IMR-90 (cell line): ENCODE measurements at regions not wholly inside any gene's neighbourhood (a gene's known extent, or its start where the extent isn't known, plus 50 kb on each side); places are given as distances from the start of the nearest gene placed in this dataset.

Experiments used
- ATAC-seq: fragments of 200-7000 bp; cut with Tn5 transposase; 2 replicates; pipeline ENCODE4 v1.9.1; 2020; ENCODE audit warnings: low read depth, mild to moderate bottlenecking, moderate library complexity
- BruUV-seq: library from RNA; stranded (reverse); fragments of 400-500 nt; replicated peaks from 2 replicates; lab custom pipeline; 2021; lab: Mats Ljungman, UMichigan
- CTCF ChIA-PET: fragments of 300-600 bp; formaldehyde crosslinking; extraction: SDS; loops from one replicate; lab custom pipeline; 2021; ENCODE audit warnings: antibody characterized with exemption; lab: Yijun Ruan, JAX
- POLR2A ChIA-PET: fragments of 300-600 bp; sonication (Branson Sonifier 250); formaldehyde crosslinking; loops from one replicate; lab custom pipeline; 2022; ENCODE audit warnings: antibody characterized with exemption; ENCODE audit not compliant: unreplicated experiment; lab: Charles Lee
- DNase-seq: peaks from one replicate; pipeline ENCODE4 v3.0.0; 2013
- H2AFZ ChIP-seq: replicated peaks from 2 replicates; pipeline ENCODE3; 2013; ENCODE audit warnings: low read length, mild to moderate bottlenecking; ENCODE audit not compliant: poor library complexity
- H2AK5ac ChIP-seq: 2 replicates; pipeline ENCODE4 v1.6.1; 2013; ENCODE audit warnings: low read depth, low read length, inconsistent platforms
- H2AK9ac ChIP-seq: replicated peaks from 2 replicates; pipeline ENCODE3; 2013; ENCODE audit warnings: mild to moderate bottlenecking, low read depth, low read length, moderate library complexity; ENCODE audit not compliant: poor library complexity
- H2BK120ac ChIP-seq: 2 replicates; pipeline ENCODE4 v1.6.1; 2013; ENCODE audit warnings: low read depth, low read length, inconsistent platforms
- H2BK15ac ChIP-seq: 3 replicates; pipeline ENCODE4 v1.6.1; 2013; ENCODE audit warnings: low read depth, low read length, inconsistent platforms
- H2BK20ac ChIP-seq: 2 replicates; pipeline ENCODE4 v1.6.1; 2013; ENCODE audit warnings: low read depth, mild to moderate bottlenecking, inconsistent platforms, low read length, moderate library complexity
- H2BK5ac ChIP-seq: 2 replicates; pipeline ENCODE4 v1.6.1; 2013; ENCODE audit warnings: mild to moderate bottlenecking, low read depth, low read length, inconsistent platforms; ENCODE audit not compliant: poor library complexity, severe bottlenecking
- H3K14ac ChIP-seq: replicated peaks from 2 replicates; pipeline ENCODE4 v1.6.1; 2013; ENCODE audit warnings: low read depth, low read length, inconsistent platforms
- H3K18ac ChIP-seq: 2 replicates; pipeline ENCODE4 v1.6.1; 2013; ENCODE audit warnings: low read depth, low read length, control low read depth
- H3K23ac ChIP-seq: 2 replicates; pipeline ENCODE4 v1.6.1; 2013; ENCODE audit warnings: low read depth, low read length, inconsistent platforms
- H3K27ac ChIP-seq: 2 replicates; pipeline ENCODE4 v1.5.1; 2013; ENCODE audit warnings: mild to moderate bottlenecking, control low read depth, low read length; ENCODE audit not compliant: insufficient read depth
- H3K27me3 ChIP-seq: 2 replicates; pipeline ENCODE4 v1.6.1; 2013; ENCODE audit warnings: low read length; ENCODE audit not compliant: control insufficient read depth, insufficient read depth
- H3K36me3 ChIP-seq: 2 replicates; pipeline ENCODE4 v1.6.1; 2013; ENCODE audit warnings: low read length, mixed read lengths; ENCODE audit not compliant: control insufficient read depth, insufficient read depth
- H3K4ac ChIP-seq: 2 replicates; pipeline ENCODE4 v1.6.1; 2013; ENCODE audit warnings: low read depth, low read length, inconsistent platforms
- H3K4me1 ChIP-seq: 2 replicates; pipeline ENCODE4 v1.6.1; 2013; ENCODE audit warnings: low read length, mixed read lengths; ENCODE audit not compliant: control insufficient read depth, insufficient read depth
- H3K4me2 ChIP-seq: 2 replicates; pipeline ENCODE4 v1.6.1; 2013; ENCODE audit warnings: low read depth, mild to moderate bottlenecking, control low read depth, low read length, moderate library complexity
- H3K4me3 ChIP-seq: 2 replicates; pipeline ENCODE4 v1.5.1; 2013; ENCODE audit warnings: low read depth, mild to moderate bottlenecking, control low read depth, low read length, moderate library complexity; ENCODE audit not compliant: insufficient read depth
- H3K56ac ChIP-seq: 2 replicates; pipeline ENCODE4 v1.6.1; 2013; ENCODE audit warnings: low read length, inconsistent platforms; ENCODE audit not compliant: insufficient read depth; ENCODE audit errors: extremely low read depth
- H3K79me1 ChIP-seq, 2 experiments: 2 replicates each; pipeline ENCODE4 v1.6.1; 2013; ENCODE audit warnings: low read length in 2 of 2, inconsistent platforms in 1 of 2, low read depth in 1 of 2
- H3K9ac ChIP-seq: 2 replicates; pipeline ENCODE4 v1.6.1; 2013; ENCODE audit warnings: low read depth, low read length, control low read depth
- H3K9me1 ChIP-seq: 2 replicates; pipeline ENCODE4 v1.6.1; 2013; ENCODE audit warnings: low read length, inconsistent platforms; ENCODE audit not compliant: insufficient read depth
- H3K9me3 ChIP-seq: 2 replicates; pipeline ENCODE4 v1.6.1; 2013; ENCODE audit warnings: low read length; ENCODE audit not compliant: control insufficient read depth, insufficient read depth
- H4K20me1 ChIP-seq: 2 replicates; pipeline ENCODE4 v1.6.1; 2013; ENCODE audit warnings: low read length, inconsistent platforms; ENCODE audit not compliant: insufficient read depth
- H4K5ac ChIP-seq: 2 replicates; pipeline ENCODE4 v1.6.1; 2013; ENCODE audit warnings: mild to moderate bottlenecking, low read depth, low read length, control low read depth
- H4K8ac ChIP-seq, 2 experiments: 2 replicates each; pipeline ENCODE4 v1.6.1; 2013; ENCODE audit warnings: low read depth in 2 of 2, low read length in 2 of 2, control low read depth in 1 of 2, inconsistent platforms in 1 of 2
- H4K91ac ChIP-seq: 2 replicates; pipeline ENCODE4 v1.6.1; 2013; ENCODE audit warnings: low read depth, low read length, inconsistent platforms; ENCODE audit not compliant: insufficient read depth
- BHLHE40 ChIP-seq: fragments of 150-350 bp; IDR thresholded peaks from 2 replicates; pipeline ENCODE4 v1.6.1; 2016; ENCODE audit warnings: mild to moderate bottlenecking, low read depth, low read length
- CHD1 ChIP-seq: IDR thresholded peaks from 2 replicates; pipeline ENCODE4 v1.6.1; 2012; ENCODE audit warnings: low read depth, low read length, improper control_type of control experiment
- CTCF ChIP-seq: conservative IDR thresholded peaks from 2 replicates; pipeline ENCODE4 v1.5.1; 2012; ENCODE audit warnings: mild to moderate bottlenecking, low read depth, low read length, improper control_type of control experiment
- ELK1 ChIP-seq: fragments of 150-350 bp; IDR thresholded peaks from 2 replicates; pipeline ENCODE4 v1.6.1; 2016; ENCODE audit warnings: low read depth, mild to moderate bottlenecking, low read length, moderate library complexity, borderline replicate concordance
- FOS ChIP-seq: fragments of 150-350 bp; IDR thresholded peaks from 2 replicates; pipeline ENCODE4 v1.6.1; 2016; ENCODE audit warnings: low read depth, low read length
- MAFK ChIP-seq: IDR thresholded peaks from 2 replicates; pipeline ENCODE4 v1.6.1; 2012; ENCODE audit warnings: low read depth, low read length, improper control_type of control experiment
- MAZ ChIP-seq: IDR thresholded peaks from 2 replicates; pipeline ENCODE4 v1.6.1; 2012; ENCODE audit warnings: low read depth, mild to moderate bottlenecking, low read length, improper control_type of control experiment, moderate library complexity, borderline replicate concordance
- NFE2L2 ChIP-seq: fragments of 150-350 bp; IDR thresholded peaks from 2 replicates; pipeline ENCODE4 v1.6.1; 2016; ENCODE audit warnings: low read depth, mild to moderate bottlenecking, low read length
- POLR2A ChIP-seq: IDR thresholded peaks from 2 replicates; pipeline ENCODE4 v1.6.1; 2012; ENCODE audit warnings: mild to moderate bottlenecking, low read depth, low read length
- RAD21 ChIP-seq: IDR thresholded peaks from 2 replicates; pipeline ENCODE4 v1.6.1; 2012; ENCODE audit warnings: low read length, improper control_type of control experiment
- RCOR1 ChIP-seq: IDR thresholded peaks from 2 replicates; pipeline ENCODE4 v1.6.1; 2012; ENCODE audit warnings: mild to moderate bottlenecking, low read length, improper control_type of control experiment; ENCODE audit not compliant: insufficient replicate concordance
- RFX5 ChIP-seq: IDR thresholded peaks from 2 replicates; pipeline ENCODE4 v1.8.0; 2012; ENCODE audit warnings: low read depth, mild to moderate bottlenecking, low read length, moderate library complexity
- SMC3 ChIP-seq: fragments of 150-350 bp; IDR thresholded peaks from 2 replicates; pipeline ENCODE4 v1.6.1; 2016; ENCODE audit warnings: low read depth, mild to moderate bottlenecking, antibody characterized with exemption, low read length, moderate library complexity
- USF2 ChIP-seq: fragments of 150-350 bp; IDR thresholded peaks from 2 replicates; pipeline ENCODE4 v1.6.1; 2017; ENCODE audit warnings: mild to moderate bottlenecking, antibody characterized with exemption, low read length, low read depth
- WGBS, 2 experiments: methylation state at CpG; one replicate each; pipeline versions ENCODE4 v1.1.5 to v1.1.7; 2013; ENCODE audit warnings: missing lambda C conversion rate in 2 of 2; ENCODE audit not compliant: insufficient read length in 1 of 2; ENCODE audit errors: extremely low coverage in 2 of 2; 5-methylcytosine and 5-hydroxymethylcytosine counted together
- dilution Hi-C: fragments of 300-500 bp; cut with HindIII; formaldehyde crosslinking; loops from one replicate; pipeline ENCODE4 v1.14.3; 2018; ENCODE audit warnings: low sequenced_read_pairs; ENCODE audit not compliant: unreplicated experiment
- in situ Hi-C: fragments of 300-500 bp; cut with MboI; formaldehyde crosslinking; loops from 3 replicates; pipeline ENCODE4 v1.14.3; 2019; ENCODE audit warnings: low sequenced_read_pairs, inconsistent platforms, mixed read lengths
- intact Hi-C: fragments of 100-400 bp; cut with micrococcal nuclease; formaldehyde crosslinking; loops from 2 replicates; pipeline ENCODE4 v1.10.0; 2022

GRCh38 chr10:55750458-55750857 is 610.6 kb downstream of the ZWINT start:
- H3K9me3 ChIP-seq = 0 out of 2 replicates have a peak, but pooled peaks cover 2% of the 10 kb centered on the region
- H3K27me3 ChIP-seq = no peaks in the 10 kb centered on the region
- no peak overlapping the region for H4K8ac ChIP-seq
- no peak overlapping the region for H3K56ac ChIP-seq
- ATAC-seq (no peak), DNase-seq (no peak)
- no peak overlapping the region for H3K14ac ChIP-seq
- intact Hi-C loops = no loop called here
- no peak overlapping the region for H4K5ac ChIP-seq
- no peak overlapping the region for H3K4me3 ChIP-seq
- no peak overlapping the region for H4K91ac ChIP-seq
- H2BK15ac ChIP-seq = no peak overlapping the region
- POLR2A ChIA-PET = no interaction called here
- TF ChIP-seq SMC3 (no peak), CHD1 (no peak), FOS (no peak), MAZ (no peak), ELK1 (no peak), MAFK (no peak), BHLHE40 (no peak), CTCF (no peak), RCOR1 (no peak), NFE2L2 (no peak), RAD21 (no peak), POLR2A (no peak), RFX5 (no peak), USF2 (no peak)
- in situ Hi-C loops = no loop called here
- WGBS, 2 experiments = no CpG with 5 or more reads among the region's 2 CpGs
- H3K4ac ChIP-seq = no peak overlapping the region
- H3K4me1 ChIP-seq = no peaks in the 10 kb centered on the region
- H4K20me1 ChIP-seq = no peaks in the 10 kb centered on the region
- no peak overlapping the region for H3K23ac ChIP-seq
- no peaks in the 10 kb centered on the region for H3K79me1 ChIP-seq
- no peak overlapping the region for H3K4me2 ChIP-seq
- no peak overlapping the region for H3K18ac ChIP-seq
- H2BK120ac ChIP-seq = no peak overlapping the region
- H3K9ac ChIP-seq = no peak overlapping the region
- H2AFZ ChIP-seq = no peak overlapping the region
- H2BK5ac ChIP-seq = no peak overlapping the region
- no peak overlapping the region for H2AK5ac ChIP-seq
- no peak overlapping the region for H3K27ac ChIP-seq
- no peaks in the 10 kb centered on the region for H3K36me3 ChIP-seq
- no peaks in the 10 kb centered on the region for H3K9me1 ChIP-seq
- BruUV-seq = no TSS peak
- H2BK20ac ChIP-seq = no peak overlapping the region
- CTCF ChIA-PET = no interaction called here
- dilution Hi-C loops = no loop called here
- H2AK9ac ChIP-seq = no peak overlapping the region
